ENCODE measurements at regions not wholly inside any gene's neighbourhood (a gene's known extent, or its start where the extent isn't known, plus 50 kb on each side); places are given as distances from the start of the nearest gene placed in this dataset.

- H3K4me3 ChIP-seq (replicated peaks in 1 of 4; ENCODE audit: control extremely low read depth in 1 of 4, insufficient read depth in 1 of 4, low read depth in 3 of 4, low read length in 4 of 4): no peak overlapping the region
- no peaks in the 10 kb centered on the region for H3K36me3 ChIP-seq (ENCODE audit: control insufficient read depth, insufficient read depth, low read length)
- no peak overlapping the region for H3K27ac ChIP-seq (ENCODE audit: insufficient read depth, low read length)
- no peaks in the 10 kb centered on the region for H3K9me3 ChIP-seq (ENCODE audit: control insufficient read depth, insufficient read depth, low read depth, low read length)
- H2AFZ ChIP-seq (ENCODE audit: low read length): no peak overlapping the region
- no peak overlapping the region for H3K4me2 ChIP-seq (ENCODE audit: extremely low read depth, insufficient read depth, low read length)
- no peaks in the 10 kb centered on the region for H3K79me2 ChIP-seq (ENCODE audit: control insufficient read depth, insufficient read depth, low read length)
- no peak for TF ChIP-seq EZH2 (IDR thresholded peaks at IDR 0.05; ENCODE audit: low read length, missing control alignments)
- no peak for TF ChIP-seq CTCF (conservative IDR thresholded peaks at IDR 0.05 in 1 of 2, IDR thresholded peaks at IDR 0.05 in 1 of 2; ENCODE audit: low read depth in 1 of 2, low read length in 2 of 2)
- no peak for DNase-seq (ENCODE audit: low read depth in 2 of 2)
- no peaks in the 10 kb centered on the region for H3K4me1 ChIP-seq (ENCODE audit: control insufficient read depth, extremely low read depth, insufficient read depth, low read length)
- H3K9ac ChIP-seq (ENCODE audit: insufficient read depth, low read length): no peak overlapping the region
- no peaks in the 10 kb centered on the region for H4K20me1 ChIP-seq (ENCODE audit: control insufficient read depth, extremely low read depth, insufficient read depth, low read length)
- no peaks in the 10 kb centered on the region for H3K27me3 ChIP-seq (ENCODE audit: control insufficient read depth, insufficient read depth, low read length)
Observed at GRCh38 chr11:70677232-70677916, 279.0 kb downstream of the CTTN start.

DNA sequence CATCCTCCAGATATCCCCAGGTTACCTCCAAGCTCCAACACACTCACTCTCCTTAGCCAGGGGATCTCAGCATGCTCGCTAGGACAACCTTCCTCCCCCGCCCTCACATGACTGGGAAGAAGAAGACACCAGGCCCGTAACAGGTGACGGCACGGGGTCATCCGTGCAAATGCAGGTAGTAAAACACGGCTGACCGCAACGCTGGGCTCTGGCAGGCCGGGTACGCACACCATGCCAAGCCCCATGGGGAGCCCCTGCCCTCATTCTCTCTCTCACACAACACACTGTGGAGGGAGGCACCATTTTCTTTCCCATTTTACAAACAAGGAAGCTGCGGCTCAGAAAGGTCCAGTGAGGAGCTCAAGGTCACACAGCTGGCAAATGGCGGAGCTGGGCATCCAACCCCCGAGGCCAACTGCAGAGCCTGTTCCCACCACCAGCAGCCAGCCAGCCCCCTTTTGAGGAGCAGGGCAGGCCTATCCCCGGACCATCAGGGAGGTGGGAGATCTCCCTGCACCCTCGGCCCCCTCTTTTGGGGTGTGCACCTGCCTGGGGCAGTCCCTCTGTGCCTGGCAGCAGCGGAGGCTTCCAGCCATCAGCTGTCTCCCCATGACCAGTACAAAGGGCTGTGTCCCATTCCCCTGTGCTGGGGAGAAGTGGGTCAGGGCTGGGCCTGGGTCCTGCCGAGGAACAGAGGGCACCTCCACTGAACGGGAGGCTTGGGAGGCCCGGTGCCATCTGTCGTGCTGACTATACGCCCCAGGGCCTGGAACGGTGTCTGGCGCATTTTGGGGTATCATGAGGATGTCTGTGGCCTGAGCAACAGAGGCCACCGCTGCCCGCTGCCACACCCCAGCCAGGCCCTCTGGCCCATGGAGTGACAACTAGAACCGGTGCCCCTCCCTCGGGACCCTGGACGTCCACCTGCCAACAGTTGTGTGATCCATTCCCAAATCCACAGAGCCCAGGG is 280.9 kb downstream of the CTTN start:
- Histone ChIP-seq H3K79me2 (ENCODE audit: control insufficient read depth, insufficient read depth, low read length) (no peaks in the 10 kb centered on the region), H3K36me3 (ENCODE audit: control insufficient read depth, insufficient read depth, low read length) (no peaks in the 10 kb centered on the region), H3K9me3 (ENCODE audit: control insufficient read depth, insufficient read depth, low read depth, low read length) (no peaks in the 10 kb centered on the region), H3K9ac (ENCODE audit: insufficient read depth, low read length) (no peak overlapping the region), H4K20me1 (ENCODE audit: control insufficient read depth, extremely low read depth, insufficient read depth, low read length) (no peaks in the 10 kb centered on the region), H3K27me3 (ENCODE audit: control insufficient read depth, insufficient read depth, low read length) (no peaks in the 10 kb centered on the region), H3K4me1 (ENCODE audit: control insufficient read depth, extremely low read depth, insufficient read depth, low read length) (no peaks in the 10 kb centered on the region), H3K4me3 (replicated peaks in 1 of 4; ENCODE audit: control extremely low read depth in 1 of 4, insufficient read depth in 1 of 4, low read depth in 3 of 4, low read length in 4 of 4) (no peak overlapping the region), H3K27ac (ENCODE audit: insufficient read depth, low read length) (no peak overlapping the region), H2AFZ (ENCODE audit: low read length) (no peak overlapping the region), H3K4me2 (ENCODE audit: extremely low read depth, insufficient read depth, low read length) (no peak overlapping the region)
- TF ChIP-seq EZH2 (IDR thresholded peaks at IDR 0.05; ENCODE audit: low read length, missing control alignments): no peak
- TF ChIP-seq CTCF (conservative IDR thresholded peaks at IDR 0.05 in 1 of 2, IDR thresholded peaks at IDR 0.05 in 1 of 2; ENCODE audit: low read depth in 1 of 2, low read length in 2 of 2): no peak
- no peak for DNase-seq (ENCODE audit: low read depth in 2 of 2)

DNA sequence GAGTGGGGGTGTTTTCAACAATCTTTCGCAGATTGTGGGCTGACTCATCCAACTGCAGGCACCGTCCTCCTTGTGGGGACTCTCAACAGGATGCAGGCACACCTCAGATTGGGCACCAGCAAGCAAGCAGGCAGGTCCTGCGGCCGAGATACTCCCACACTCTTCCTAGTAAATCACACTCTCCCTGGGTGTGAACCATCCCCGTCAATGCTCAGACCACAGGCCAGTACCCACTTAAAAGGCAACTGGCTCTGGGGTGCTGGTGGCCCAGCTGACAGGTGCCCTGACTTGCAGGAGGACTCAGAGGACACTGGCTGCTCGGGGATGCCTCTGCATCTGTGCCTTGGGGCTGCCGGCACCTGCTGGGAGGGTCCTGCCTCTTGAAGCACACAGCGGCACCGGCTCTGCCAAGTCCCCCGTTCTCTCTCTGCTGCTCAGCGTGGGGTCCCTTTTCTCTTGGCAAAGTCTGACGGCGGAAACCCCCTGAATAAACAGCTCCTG is 282.5 kb downstream of the CTTN start:
- no peaks in the 10 kb centered on the region for H4K20me1 ChIP-seq (ENCODE audit: control insufficient read depth, extremely low read depth, insufficient read depth, low read length)
- no peaks in the 10 kb centered on the region for H3K4me1 ChIP-seq (ENCODE audit: control insufficient read depth, extremely low read depth, insufficient read depth, low read length)
- no peak for DNase-seq (ENCODE audit: low read depth in 2 of 2)
- TF ChIP-seq EZH2 (IDR thresholded peaks at IDR 0.05; ENCODE audit: low read length, missing control alignments): no peak
- no peak for TF ChIP-seq CTCF (conservative IDR thresholded peaks at IDR 0.05 in 1 of 2, IDR thresholded peaks at IDR 0.05 in 1 of 2; ENCODE audit: low read depth in 1 of 2, low read length in 2 of 2)
- H2AFZ ChIP-seq (ENCODE audit: low read length): no peak overlapping the region
- no peaks in the 10 kb centered on the region for H3K27me3 ChIP-seq (ENCODE audit: control insufficient read depth, insufficient read depth, low read length)
- H3K27ac ChIP-seq (ENCODE audit: insufficient read depth, low read length): no peak overlapping the region
- no peaks in the 10 kb centered on the region for H3K79me2 ChIP-seq (ENCODE audit: control insufficient read depth, insufficient read depth, low read length)
- H3K9ac ChIP-seq (ENCODE audit: insufficient read depth, low read length): no peak overlapping the region
- H3K9me3 ChIP-seq (ENCODE audit: control insufficient read depth, insufficient read depth, low read depth, low read length): no peaks in the 10 kb centered on the region
- no peaks in the 10 kb centered on the region for H3K36me3 ChIP-seq (ENCODE audit: control insufficient read depth, insufficient read depth, low read length)
- H3K4me3 ChIP-seq (replicated peaks in 1 of 4; ENCODE audit: control extremely low read depth in 1 of 4, insufficient read depth in 1 of 4, low read depth in 3 of 4, low read length in 4 of 4): no peak overlapping the region
- no peak overlapping the region for H3K4me2 ChIP-seq (ENCODE audit: extremely low read depth, insufficient read depth, low read length)
